Right atrium auricular region (tissue), 2 donors: ENCODE measurements at regions not wholly inside any gene's neighbourhood (a gene's known extent, or its start where the extent isn't known, plus 50 kb on each side); places are given as distances from the start of the nearest gene placed in this dataset.
"Not testable (repeated sequence)": the region's sequence is repeated elsewhere in the genome, so short reads cannot be mapped to it uniquely, and the experiment has no call there.

Experiments used
- DNase-seq: peaks from one replicate; pipeline ENCODE4 v3.0.0-alpha.2; 2019; ENCODE audit warnings: low spot score
- H3K27ac ChIP-seq, 2 donors: fragments of 200-600 bp; sonication (generic); 1 replicate in 1 of 2; 2 replicates in 1 of 2; pipeline ENCODE4 v1.5.1; 2016 to 2019
- H3K27me3 ChIP-seq, 2 donors: fragments of 200-600 bp; sonication (generic); one replicate each; pipeline versions ENCODE4 v1.5.1 to v1.6.0; 2017 to 2019
- H3K36me3 ChIP-seq: fragments of 200-600 bp; sonication (generic); one replicate; pipeline ENCODE4 v1.5.1; 2016
- H3K4me1 ChIP-seq, 2 donors: fragments of 200-600 bp; sonication (generic); one replicate each; pipeline versions ENCODE4 v1.5.1 to v1.6.0; 2017 to 2019
- H3K4me3 ChIP-seq, 2 donors: fragments of 200-600 bp; sonication (generic); 1 replicate in 1 of 2; 2 replicates in 1 of 2; pipeline ENCODE4 v1.5.1; 2017 to 2019; ENCODE audit warnings: mild to moderate bottlenecking in 1 of 2, moderate library complexity in 1 of 2
- H3K9me3 ChIP-seq, 2 donors: fragments of 200-600 bp; sonication (generic); one replicate each; pipeline ENCODE4 v1.5.1; 2019
- TF ChIP-seq, protein P1 (sequence below), 2 donors: fragments of 200-600 bp; sonication (generic); IDR thresholded peaks; one replicate each; pipeline ENCODE4 v1.5.1; 2019; ENCODE audit warnings: antibody characterized with exemption in 2 of 2

DNA sequence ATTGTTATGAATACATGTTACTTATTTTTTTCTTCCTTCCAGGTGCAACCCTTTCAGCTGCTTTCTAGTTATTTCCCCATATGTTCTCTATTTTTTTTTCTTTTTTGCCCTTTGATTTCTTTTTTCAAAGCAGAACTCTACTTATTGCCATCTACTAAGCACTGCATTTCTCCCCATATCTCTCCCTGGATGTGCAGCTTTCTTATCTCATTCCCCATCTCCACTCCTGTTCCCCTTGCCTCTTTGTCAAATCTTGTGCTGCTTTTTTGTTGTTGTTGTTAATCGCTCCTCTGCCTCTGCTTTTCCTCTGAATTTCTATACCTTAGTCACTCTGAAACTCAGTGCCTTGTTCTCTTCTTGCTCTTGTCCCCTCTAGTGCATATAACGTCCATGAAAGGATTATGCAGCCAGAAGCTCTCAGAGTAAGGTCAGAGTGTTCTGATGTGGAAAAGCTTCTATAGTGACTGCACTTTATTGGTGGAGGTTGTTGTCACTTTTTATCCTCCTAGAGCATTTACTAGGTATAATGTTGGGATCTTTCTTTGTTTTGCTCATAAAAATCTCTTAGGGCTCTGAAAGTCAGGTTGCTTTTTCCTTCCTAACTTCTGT is 51.1 kb upstream of the JADE1 start:
- H3K36me3 ChIP-seq = no peaks in the 10 kb centered on the region
- no peaks in the 10 kb centered on the region for H3K4me1 ChIP-seq
- H3K27me3 ChIP-seq = no peaks in the 10 kb centered on the region
- no peak overlapping the region for H3K27ac ChIP-seq
- H3K4me3 ChIP-seq = no peak overlapping the region
- no peak for DNase-seq
- TF ChIP-seq, protein P1, sequence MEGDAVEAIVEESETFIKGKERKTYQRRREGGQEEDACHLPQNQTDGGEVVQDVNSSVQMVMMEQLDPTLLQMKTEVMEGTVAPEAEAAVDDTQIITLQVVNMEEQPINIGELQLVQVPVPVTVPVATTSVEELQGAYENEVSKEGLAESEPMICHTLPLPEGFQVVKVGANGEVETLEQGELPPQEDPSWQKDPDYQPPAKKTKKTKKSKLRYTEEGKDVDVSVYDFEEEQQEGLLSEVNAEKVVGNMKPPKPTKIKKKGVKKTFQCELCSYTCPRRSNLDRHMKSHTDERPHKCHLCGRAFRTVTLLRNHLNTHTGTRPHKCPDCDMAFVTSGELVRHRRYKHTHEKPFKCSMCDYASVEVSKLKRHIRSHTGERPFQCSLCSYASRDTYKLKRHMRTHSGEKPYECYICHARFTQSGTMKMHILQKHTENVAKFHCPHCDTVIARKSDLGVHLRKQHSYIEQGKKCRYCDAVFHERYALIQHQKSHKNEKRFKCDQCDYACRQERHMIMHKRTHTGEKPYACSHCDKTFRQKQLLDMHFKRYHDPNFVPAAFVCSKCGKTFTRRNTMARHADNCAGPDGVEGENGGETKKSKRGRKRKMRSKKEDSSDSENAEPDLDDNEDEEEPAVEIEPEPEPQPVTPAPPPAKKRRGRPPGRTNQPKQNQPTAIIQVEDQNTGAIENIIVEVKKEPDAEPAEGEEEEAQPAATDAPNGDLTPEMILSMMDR (IDR thresholded peaks at IDR 0.05) = no peak
- no peaks in the 10 kb centered on the region for H3K9me3 ChIP-seq

DNA sequence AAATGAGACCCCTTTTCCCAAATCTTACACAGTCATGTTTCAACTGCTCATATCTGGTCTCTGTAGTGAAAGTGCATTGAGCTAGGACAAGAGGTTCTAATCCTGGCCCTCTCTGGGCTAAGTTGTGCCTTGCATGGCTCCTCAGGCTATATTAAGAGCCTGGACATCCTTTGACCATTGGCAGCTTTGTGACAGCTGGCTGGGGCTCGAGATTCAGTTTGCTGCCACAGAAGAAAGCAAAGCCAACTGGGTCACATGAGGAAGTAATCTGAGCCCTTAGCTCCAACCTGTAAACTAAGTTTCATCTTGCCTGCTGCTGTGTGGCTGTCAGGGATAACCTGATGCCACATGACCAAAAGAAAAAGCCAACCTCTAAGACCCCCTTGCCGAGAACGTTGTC is 51.8 kb upstream of the JADE1 start:
- peak; percentile 65 for DNase-seq
- TF ChIP-seq, protein P1 (IDR thresholded peaks at IDR 0.05) = no peak
- Histone ChIP-seq H3K4me1 (no peaks in the 10 kb centered on the region), H3K9me3 (no peaks in the 10 kb centered on the region), H3K4me3 (no peak overlapping the region), H3K36me3 (no peaks in the 10 kb centered on the region), H3K27ac (peak overlapping the region in 1 of 2 donors; percentile 30), H3K27me3 (no peaks in the 10 kb centered on the region)

DNA sequence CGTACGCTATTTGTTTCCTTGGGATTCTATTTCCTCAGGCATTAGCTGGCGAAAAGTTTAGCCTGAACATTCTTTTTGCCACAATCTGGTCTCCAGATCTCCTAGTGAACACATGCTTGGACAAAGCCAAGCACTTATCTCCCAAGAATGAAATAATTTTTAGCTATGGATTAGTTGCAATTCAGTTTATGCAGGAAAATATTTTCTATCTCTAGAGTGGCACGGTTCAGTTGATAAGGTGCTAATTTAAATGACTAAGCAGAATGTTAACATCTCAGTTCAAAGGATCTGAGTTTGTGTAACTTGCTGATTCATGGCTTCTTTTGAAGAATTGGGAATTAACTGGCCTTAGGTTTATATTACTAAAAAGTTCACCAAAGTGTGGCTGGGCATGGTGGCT is 58.1 kb upstream of the JADE1 start:
- no peaks in the 10 kb centered on the region for H3K9me3 ChIP-seq
- TF ChIP-seq, protein P1 (IDR thresholded peaks at IDR 0.05) = no peak
- H3K27me3 ChIP-seq = no peaks in the 10 kb centered on the region
- H3K4me1 ChIP-seq = no peaks in the 10 kb centered on the region
- H3K4me3 ChIP-seq = no peak overlapping the region
- DNase-seq = no peak
- H3K27ac ChIP-seq = no peak overlapping the region
- H3K36me3 ChIP-seq = no peaks in the 10 kb centered on the region

DNA sequence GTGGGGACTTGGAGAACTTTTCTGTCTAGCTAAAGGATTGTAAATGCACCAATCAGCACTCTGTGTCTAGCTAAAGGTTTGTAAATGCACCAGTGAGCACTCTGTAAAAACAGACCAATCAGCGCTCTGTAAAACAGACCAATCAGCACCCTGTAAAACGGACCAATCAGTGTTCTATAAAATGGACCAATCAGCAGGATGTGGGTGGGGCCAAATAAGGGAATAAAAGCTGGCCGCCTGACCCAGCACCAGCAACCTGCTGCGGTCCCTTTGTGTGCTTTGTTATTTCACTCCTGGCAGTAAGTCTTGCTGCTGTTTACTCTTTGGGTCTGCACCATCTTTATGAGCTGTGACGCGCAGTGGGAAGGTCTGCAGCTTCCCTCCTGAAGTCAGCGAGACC is 67.8 kb upstream of the JADE1 start:
- H3K4me1 ChIP-seq, H3K27me3 ChIP-seq, H3K36me3 ChIP-seq, H3K9me3 ChIP-seq, DNase-seq, H3K4me3 ChIP-seq, H3K27ac ChIP-seq: not testable (repeated sequence)

DNA sequence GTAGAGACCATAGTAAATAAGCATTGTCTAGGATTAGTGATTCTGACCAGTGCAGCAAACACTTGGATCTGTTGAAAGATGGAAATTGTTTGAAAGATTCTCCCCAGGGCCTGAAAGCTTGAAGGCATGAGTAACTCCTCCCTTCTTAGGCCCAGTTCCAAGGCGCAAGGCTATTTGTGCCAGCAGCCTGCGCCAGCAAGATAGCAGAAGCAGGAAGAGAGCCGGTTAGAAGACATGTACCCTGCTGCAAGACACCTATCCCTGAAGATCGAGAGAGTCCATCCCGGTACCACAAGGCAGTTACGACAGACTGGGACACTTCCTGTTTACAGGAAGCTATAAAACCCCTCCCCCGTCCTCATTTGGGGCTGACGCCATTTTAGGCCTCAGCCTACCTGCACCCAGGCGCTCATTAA is 72.4 kb upstream of the JADE1 start:
- H3K4me3 ChIP-seq = no peak overlapping the region
- no peak for DNase-seq
- no peaks in the 10 kb centered on the region for H3K9me3 ChIP-seq
- no peaks in the 10 kb centered on the region for H3K4me1 ChIP-seq
- no peaks in the 10 kb centered on the region for H3K27me3 ChIP-seq
- TF ChIP-seq, protein P1 (IDR thresholded peaks at IDR 0.05) = no peak
- no peaks in the 10 kb centered on the region for H3K36me3 ChIP-seq
- H3K27ac ChIP-seq = peak overlapping the region in 1 of 2 donors; percentile 25

DNA sequence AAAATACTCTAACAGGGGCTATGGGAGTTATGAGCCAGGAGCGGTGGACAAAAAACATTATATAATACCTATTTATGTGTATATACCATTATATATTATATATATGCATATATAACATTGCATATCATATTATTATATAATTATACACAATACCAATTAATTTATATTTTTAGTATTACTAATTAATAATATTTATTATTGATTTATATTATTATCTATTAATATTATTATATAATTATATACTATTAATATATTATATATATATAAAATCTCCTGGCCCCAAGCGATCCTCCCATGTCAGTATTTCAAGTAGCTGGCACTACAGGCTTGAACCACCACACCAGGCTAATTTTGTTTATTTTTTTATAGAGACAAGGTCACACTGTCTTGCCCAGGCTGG is 73.8 kb upstream of the JADE1 start:
- H3K27me3 ChIP-seq = no peaks in the 10 kb centered on the region
- H3K4me1 ChIP-seq = no peaks in the 10 kb centered on the region
- TF ChIP-seq, protein P1 (IDR thresholded peaks at IDR 0.05) = no peak
- H3K27ac ChIP-seq = no peak overlapping the region
- H3K4me3 ChIP-seq = no peak overlapping the region
- no peaks in the 10 kb centered on the region for H3K36me3 ChIP-seq
- H3K9me3 ChIP-seq = no peaks in the 10 kb centered on the region
- no peak for DNase-seq
